HG03108 (cell line): ENCODE measurements at regions not wholly inside any gene's neighbourhood (a gene's known extent, or its start where the extent isn't known, plus 50 kb on each side); places are given as distances from the start of the nearest gene placed in this dataset.
"Not testable (repeated sequence)": the region's sequence is repeated elsewhere in the genome, so short reads cannot be mapped to it uniquely, and the experiment has no call there.

Experiments
- ATAC-seq: cut with Tn5 transposase; IDR thresholded peaks from one replicate; pipeline ENCODE4 v1.9.1; 2021; ENCODE audit warnings: moderate library complexity; ENCODE audit not compliant: unreplicated experiment

- ATAC-seq, result no peak
These were observed 69.8 kb upstream of the ADRA1D start for GRCh38 chr20:4318891-4319290.

- ATAC-seq, result not testable (repeated sequence)
These were observed 61.5 kb upstream of the ADRA1D start for GRCh38 chr20:4310616-4311015.

- ATAC-seq, result no peak
These were observed 57.1 kb upstream of the ADRA1D start for GRCh38 chr20:4306206-4306605.

GRCh38 chr20:4305091-4305490 lies 56.0 kb upstream of the ADRA1D start:
- ATAC-seq, result no peak

- no peak for ATAC-seq
These were observed 55.5 kb upstream of the ADRA1D start for GRCh38 chr20:4304601-4305000.

- no peak for ATAC-seq
These were observed 54.0 kb upstream of the ADRA1D start for GRCh38 chr20:4303136-4303535.

- no peak for ATAC-seq
These were observed 51.8 kb upstream of the ADRA1D start for GRCh38 chr20:4300921-4301320.

GRCh38 chr20:4300401-4300800 lies 51.3 kb upstream of the ADRA1D start:
- no peak for ATAC-seq

- ATAC-seq, result no peak
These were observed 50.7 kb upstream of the ADRA1D start for GRCh38 chr20:4299773-4300172.

GRCh38 chr20:4299216-4299615 lies 50.1 kb upstream of the ADRA1D start:
- no peak for ATAC-seq
